ENCODE measurements at regions not wholly inside any gene's neighbourhood (a gene's known extent, or its start where the extent isn't known, plus 50 kb on each side); places are given as distances from the start of the nearest gene placed in this dataset.
"Not testable (repeated sequence)": the region's sequence is repeated elsewhere in the genome, so short reads cannot be mapped to it uniquely, and the experiment has no call there.

DNA sequence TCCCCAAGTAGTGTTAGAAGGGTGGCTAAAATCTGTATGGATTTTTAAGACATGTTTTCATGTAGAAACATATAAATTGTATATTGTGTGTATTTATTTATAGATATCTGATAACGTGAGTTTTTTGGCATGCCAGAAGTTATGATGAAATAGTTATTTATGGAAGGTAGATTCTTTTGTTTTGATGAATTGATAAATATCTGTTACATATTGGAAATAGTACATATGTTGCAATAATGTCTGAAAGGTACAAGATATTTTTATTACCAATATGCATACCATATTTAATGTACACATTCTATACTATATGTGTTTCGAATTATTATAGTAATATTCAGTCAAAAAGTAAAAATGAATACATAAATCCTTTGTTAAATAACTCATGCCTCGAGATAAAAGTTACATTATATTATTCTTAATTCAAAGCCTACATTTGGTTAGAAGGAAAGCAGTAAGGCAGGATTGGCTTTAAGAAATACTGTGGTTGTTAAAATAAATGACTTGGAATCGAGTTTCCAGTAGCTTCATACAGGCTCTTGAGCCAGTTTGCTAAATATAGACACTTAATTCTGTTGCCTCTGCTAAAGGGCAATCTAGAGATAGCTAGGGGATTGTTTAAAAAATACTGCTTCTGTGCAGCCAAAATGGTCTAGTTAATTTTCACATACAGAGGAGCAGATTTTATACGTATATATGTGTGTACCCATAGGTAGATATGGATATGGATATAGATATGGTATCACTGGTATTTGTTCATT lies 1175.1 kb upstream of the B3GALT2 start:
- no peak overlapping the region for H3K4me3 ChIP-seq (ENCODE audit: low read length)
- no peak for TF ChIP-seq CTCF (conservative IDR thresholded peaks at IDR 0.05; ENCODE audit: low read length)
- DNase-seq (ENCODE audit: low read depth): no peak

- no peak for DNase-seq (ENCODE audit: low read depth)
- H3K4me3 ChIP-seq (ENCODE audit: low read length): no peak overlapping the region
- TF ChIP-seq CTCF (conservative IDR thresholded peaks at IDR 0.05; ENCODE audit: low read length): no peak
Observed at GRCh38 chr1:194358208-194358581, 1171.8 kb upstream of the B3GALT2 start.

DNA sequence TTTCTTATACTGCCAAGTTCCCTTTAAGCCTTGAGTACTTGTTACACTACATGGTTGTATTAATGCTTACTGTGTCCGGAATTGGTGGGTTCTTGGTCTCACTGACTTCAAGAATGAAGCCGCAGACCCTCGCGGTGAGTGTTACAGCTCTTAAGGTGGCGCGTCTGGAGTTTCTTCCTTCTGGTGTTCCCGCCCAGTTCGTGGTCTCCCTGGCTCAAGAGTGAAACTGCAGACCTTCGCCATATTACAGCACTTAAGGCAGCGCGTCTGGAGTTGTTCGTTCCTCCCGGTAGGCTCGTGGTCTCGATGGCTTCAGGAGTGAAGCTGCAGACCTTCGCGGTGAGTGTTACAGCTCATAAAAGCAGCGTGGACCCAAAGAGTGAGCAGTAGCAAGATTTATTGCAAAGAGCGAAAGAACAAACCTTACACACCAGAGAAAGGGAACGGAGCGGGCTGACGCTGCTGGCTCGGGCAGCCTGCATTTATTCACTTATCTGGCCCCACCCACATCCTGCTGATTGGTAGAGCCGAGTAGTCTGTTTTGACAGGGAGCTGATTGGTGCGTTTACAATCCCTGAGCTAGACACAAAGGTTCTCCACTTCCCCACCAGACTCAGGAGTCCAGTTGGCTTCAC lies 1171.3 kb upstream of the B3GALT2 start:
- H3K4me3 ChIP-seq (ENCODE audit: low read length); DNase-seq (ENCODE audit: low read depth): not testable (repeated sequence)

- no peak for DNase-seq (ENCODE audit: low read depth)
- no peak overlapping the region for H3K4me3 ChIP-seq (ENCODE audit: low read length)
- TF ChIP-seq CTCF (conservative IDR thresholded peaks at IDR 0.05; ENCODE audit: low read length): no peak
Observed at GRCh38 chr1:194355488-194356106, 1169.2 kb upstream of the B3GALT2 start.

GRCh38 chr1:194353121-194353520 lies 1166.7 kb upstream of the B3GALT2 start:
- no peak for TF ChIP-seq CTCF (conservative IDR thresholded peaks at IDR 0.05; ENCODE audit: low read length)
- no peak for DNase-seq (ENCODE audit: low read depth)
- H3K4me3 ChIP-seq (ENCODE audit: low read length): no peak overlapping the region

- no peak overlapping the region for H3K4me3 ChIP-seq (ENCODE audit: low read length)
- TF ChIP-seq CTCF (conservative IDR thresholded peaks at IDR 0.05; ENCODE audit: low read length): no peak
- DNase-seq (ENCODE audit: low read depth): no peak
Observed at GRCh38 chr1:194347200-194347599, 1160.8 kb upstream of the B3GALT2 start.

DNA sequence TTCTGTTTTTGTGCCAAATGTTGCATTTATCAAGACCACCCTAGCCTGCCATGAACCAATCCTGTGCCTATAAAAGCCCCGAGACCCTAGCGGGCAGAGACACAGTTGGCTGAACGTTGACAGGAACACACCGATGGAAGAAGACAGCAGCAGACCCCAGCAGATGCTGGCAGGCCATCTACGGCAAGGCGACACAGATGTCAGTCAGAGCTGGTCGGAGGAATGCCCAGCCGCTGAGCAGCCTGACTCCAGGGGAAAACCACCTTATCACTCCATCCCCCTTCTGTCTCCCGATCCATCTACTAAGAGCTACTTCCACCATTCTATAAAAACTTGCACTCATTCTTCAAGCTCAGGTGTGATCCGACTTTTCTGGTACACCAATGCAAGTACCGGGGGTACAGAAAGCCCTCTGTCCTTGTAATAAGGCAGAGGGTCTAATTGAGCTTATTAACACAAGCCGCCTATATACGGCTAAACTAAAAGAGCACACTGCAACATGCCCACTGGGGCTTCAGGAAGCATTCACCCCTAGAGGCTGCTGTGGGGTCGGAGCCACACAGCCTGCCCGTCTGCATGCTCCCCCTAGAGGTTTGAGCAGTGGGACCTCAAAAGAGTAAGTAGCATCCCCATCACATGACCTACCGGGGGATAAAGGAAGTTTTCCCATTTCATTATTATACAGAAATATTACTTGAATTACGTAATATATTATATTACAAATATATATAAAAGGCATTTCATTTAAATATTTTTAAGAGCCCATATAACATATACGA lies 1156.3 kb upstream of the B3GALT2 start:
- no peak overlapping the region for H3K4me3 ChIP-seq (ENCODE audit: low read length)
- DNase-seq (ENCODE audit: low read depth): no peak

More for the DNA sequence above, 1156.3 kb upstream of the B3GALT2 start:
- TF ChIP-seq CTCF (conservative IDR thresholded peaks at IDR 0.05; ENCODE audit: low read length): no peak
